T-helper 9 cell (primary cell): ENCODE measurements at regions not wholly inside any gene's neighbourhood (a gene's known extent, or its start where the extent isn't known, plus 50 kb on each side); places are given as distances from the start of the nearest gene placed in this dataset.
"Not testable (repeated sequence)": the region's sequence is repeated elsewhere in the genome, so short reads cannot be mapped to it uniquely, and the experiment has no call there.

Experiments used
- DNase-seq: peaks from one replicate; pipeline ENCODE4 v3.0.0-alpha.2; 2020

DNA sequence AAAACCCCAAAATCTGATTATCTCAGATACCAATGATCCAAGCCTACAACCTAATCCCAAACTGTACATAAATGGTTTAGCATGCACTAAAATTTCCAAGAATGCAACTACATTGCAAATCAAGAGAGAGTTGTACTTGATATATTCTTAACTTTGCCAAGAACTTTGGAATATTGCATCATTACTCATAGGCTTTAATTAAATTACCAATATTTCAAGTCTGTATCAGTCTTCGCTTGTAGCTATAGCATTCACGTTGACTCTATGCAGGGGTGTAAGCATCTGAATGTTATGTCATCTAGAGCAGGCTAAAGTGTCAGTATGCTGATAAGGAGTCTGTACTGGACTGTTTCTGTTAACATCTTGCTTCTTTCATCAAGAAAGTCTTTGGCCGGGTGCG, 56.3 kb downstream of the FOXI3 start:
- no peak for DNase-seq

DNA sequence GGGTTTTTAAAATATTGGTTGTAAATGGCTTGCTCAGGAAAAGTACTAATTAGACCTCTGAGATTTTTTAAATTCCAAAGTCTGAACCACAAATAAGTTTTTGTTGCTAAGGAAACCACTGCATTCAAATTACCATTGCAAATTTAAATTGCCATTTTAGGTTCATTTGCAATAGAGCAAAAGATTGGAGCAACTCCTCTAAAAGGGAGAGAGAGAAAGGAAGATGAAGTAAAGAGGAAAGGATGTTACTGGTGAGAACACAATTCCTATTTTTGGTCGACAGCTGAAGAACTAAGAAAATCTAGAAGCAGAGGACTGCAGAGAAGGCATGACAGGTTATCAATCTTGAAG, 74.9 kb downstream of the FOXI3 start:
- no peak for DNase-seq

DNA sequence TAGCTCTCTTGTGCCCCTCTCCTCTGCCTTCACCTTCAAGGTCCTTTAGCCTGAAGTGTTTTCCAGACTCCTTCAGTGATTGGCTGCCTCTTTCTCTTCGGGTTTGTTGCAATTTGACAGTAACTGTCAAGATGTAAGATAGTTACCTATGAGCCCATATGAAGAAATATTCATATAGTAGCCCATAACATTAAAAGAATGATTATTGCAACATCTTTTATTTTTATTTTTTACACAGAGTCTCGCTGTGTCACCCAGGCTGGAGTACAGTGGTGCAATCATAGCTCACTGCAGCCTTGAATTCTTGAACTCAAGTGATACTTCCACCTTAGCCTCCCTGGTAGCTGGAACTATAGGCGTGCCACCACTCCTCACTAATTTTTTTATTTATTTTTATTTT, 80.5 kb downstream of the FOXI3 start:
- no peak for DNase-seq

DNA sequence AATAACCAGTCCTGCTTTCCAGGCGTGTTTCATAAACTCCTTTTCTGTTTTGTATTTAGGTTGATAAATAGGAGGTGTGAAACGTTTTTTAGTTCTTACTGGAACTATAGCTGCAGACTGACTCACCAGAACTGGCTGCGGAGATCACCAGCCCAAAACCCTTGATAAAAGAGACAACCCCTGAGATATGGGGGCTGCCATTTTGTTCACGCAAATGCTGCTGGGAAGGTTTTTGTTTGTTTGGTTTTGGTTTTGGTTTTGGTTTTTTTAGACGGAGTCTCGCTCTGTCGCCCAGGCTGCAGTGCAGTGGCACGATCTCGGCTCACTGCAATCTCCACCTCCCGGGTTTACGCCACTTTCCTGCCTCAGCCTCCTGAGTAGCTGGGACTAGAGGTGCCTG, 87.1 kb downstream of the FOXI3 start:
- DNase-seq: not testable (repeated sequence)

DNA sequence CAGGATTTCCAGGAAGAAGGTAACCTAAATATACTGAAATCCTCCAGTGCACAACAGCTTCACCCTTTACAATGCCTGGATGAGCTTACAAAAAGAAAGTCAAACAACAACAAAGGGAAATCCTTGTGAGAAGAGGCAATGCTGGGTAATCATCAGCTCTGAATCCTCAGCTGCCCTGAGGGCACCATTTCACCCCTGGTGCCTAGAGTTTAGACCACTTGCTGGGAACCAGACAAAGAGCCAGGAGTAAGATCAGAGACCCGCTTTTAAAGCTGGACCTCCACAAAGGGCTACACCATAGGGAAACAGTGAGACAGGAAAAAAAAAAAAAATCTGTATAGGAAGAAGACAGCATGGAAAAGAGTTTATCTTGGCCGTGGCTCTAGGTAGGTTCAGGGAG, 97.0 kb downstream of the FOXI3 start:
- no peak for DNase-seq

DNA sequence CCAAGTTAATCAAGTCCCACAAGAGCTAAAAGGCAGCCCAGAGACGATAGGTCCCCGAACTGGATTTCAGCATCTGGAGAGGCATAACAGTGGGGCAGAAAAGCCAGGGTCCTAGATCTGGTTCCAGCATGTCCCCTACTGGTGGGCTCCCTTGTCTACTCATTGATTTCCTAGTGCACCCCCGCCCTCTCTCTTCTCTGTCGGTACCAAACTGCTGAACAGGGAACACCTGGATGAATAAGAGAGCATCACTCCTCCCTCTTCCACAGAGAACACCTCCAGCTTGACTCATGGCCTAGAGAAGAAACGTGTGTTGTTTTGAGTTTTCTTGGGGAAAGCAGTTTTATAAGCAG, 101.3 kb downstream of the FOXI3 start:
- no peak for DNase-seq

DNA sequence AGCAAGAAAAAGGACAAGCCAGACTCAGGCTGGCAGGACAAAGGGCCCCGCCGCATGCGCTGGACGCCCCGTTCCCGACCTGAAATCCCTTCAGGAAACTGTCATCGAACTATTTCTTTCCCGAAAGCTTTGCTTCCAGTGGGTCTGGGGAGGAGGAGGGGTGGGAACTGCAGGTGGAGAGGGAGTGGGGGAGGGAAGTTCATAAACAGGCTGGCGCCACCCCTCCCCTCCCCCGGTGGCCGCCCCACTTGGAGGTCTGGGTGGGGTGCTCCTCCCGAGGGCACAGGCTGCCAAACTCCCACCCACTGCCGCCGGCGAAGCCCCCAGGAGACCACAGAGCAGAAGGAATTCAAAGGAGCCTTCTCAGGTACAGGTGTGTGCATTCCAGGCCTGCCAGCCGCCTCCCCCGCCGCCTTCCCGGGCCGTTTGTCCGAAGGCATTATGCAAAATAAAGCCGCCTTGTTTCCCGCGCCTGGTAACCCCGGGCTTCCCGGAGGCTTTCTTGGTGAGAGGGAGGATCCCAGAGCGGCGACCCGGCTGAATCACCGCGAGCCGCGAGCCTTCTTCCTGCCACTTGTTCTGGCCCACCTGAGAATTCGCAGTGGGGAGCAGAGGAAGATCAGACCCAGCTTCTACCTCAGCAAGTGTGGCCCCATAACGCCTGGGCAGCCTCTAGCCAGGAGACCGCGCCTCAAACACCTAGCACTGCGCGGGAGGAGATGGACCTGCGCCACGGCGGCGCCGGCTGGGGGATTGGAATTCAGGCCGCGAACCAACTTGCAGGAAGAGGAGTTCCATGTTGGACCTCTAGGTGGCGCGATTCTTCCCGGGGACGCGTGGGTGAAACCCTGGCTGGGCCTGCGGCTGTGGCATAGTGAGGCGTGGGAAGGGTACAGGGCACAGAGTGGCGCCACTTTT, 101.9 kb downstream of the FOXI3 start:
- peak; percentile 56 for DNase-seq

DNA sequence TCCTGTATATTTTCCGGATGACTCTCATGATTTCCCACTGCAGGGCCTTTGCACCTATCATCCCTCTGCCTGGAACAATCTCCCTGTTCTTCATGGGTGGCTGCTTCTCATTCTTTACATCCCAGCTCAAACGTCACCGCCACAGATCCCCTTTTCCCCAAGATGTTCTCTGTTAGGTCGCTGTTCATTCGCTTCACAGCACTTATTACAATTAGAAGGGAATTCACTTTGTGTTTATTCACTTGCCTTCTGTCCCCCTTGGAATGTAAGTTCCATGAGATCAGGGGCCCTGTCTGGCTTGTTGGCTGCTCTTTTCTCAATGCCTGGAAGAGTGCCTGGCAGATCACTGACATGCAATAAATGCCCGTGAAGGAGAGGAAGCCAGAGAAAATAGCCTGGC, 106.7 kb downstream of the FOXI3 start:
- no peak for DNase-seq

DNA sequence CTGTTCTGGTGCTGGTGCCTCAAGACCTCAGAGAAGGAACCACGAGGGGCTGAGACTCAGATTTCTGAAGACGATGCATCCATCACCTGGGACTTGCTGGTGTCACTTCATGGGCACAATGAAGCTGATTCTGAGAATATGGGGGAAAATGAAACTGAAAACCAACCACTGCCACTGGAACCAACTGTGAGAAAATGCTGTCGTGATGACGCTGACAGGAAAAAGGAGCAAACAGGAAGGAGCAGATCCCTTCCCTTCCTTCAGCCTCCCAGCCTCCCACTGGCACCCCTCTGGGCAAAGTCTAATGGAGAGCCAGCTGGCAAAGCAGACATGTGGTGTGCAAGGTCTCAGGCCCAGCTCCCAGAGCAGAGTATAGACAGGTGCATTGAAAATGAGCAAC, 109.7 kb downstream of the FOXI3 start:
- DNase-seq: no peak

DNA sequence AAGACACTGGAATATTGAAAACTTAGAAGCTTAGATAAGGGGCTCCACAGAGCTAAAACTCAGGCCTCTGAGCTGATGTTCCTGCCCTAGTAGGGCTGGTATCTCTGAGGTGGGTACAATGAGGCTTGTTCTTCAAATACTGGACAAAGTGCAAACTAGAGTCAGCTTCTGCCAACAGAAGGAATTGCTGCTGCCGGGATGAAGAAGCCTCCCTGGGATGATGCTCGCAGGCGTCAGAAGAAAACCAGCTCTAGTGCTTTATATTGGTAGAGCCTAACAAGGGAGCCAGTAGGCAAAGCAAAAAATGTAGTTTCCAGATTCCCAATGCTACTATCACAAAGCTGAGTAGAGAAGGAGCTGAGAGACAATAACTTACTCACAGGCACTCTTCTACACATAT, 118.1 kb downstream of the FOXI3 start:
- no peak for DNase-seq

DNA sequence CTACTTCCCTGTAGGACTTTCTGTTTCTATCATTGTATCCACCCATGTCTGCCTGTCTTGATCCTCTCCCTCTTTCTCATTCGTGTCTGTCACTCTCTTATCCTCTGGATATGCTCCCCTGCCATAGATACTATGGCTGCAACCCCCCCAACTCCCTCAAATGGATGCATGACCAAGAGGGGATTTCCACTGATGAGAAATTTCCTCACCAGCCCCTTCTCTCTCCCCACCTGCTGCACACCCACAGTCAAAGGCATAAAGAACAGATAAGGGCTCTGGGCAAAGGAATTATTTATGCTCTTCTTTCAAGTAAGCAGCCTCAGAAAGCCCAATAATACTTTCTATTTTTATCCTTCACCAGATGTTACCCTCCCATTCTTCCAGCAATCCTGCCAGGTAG, 121.3 kb downstream of the FOXI3 start:
- DNase-seq: no peak

DNA sequence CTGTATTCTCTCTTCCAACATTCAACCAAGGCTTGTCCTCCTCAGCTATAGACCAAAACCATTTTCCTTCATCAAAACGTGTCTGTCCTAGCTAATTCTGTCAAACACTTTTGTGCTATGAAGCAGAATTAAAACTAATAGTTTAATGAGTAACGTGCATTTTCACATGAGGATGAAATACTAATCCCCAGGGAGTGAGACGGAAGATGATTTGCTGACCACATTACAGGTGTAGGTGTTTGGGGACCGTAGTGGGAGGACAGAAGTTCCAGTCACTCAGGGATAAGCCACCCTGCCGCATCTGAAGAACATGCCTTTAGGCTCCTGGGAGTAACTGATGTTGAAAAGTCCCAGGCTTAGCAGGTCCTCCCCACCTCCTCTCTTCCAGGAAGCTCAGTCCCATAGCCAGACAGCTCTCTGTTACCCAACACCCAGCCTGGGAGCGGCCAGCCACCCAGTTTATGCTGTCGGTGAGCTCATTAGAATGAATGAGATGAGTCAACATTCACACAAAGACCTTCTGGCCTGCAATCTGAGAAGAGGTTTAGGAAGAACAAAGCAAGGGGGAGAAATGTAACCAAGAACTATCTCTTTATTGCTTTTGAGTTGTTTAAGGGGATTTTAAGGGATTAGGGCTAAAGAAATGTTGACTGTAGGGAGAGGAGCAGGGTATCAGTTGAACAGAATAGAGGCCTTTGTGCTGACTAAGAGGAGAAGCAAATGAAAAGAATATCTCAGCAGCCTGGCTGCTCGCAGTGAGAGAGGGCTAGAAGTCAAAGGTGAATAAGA, 122.5 kb downstream of the FOXI3 start:
- no peak for DNase-seq

DNA sequence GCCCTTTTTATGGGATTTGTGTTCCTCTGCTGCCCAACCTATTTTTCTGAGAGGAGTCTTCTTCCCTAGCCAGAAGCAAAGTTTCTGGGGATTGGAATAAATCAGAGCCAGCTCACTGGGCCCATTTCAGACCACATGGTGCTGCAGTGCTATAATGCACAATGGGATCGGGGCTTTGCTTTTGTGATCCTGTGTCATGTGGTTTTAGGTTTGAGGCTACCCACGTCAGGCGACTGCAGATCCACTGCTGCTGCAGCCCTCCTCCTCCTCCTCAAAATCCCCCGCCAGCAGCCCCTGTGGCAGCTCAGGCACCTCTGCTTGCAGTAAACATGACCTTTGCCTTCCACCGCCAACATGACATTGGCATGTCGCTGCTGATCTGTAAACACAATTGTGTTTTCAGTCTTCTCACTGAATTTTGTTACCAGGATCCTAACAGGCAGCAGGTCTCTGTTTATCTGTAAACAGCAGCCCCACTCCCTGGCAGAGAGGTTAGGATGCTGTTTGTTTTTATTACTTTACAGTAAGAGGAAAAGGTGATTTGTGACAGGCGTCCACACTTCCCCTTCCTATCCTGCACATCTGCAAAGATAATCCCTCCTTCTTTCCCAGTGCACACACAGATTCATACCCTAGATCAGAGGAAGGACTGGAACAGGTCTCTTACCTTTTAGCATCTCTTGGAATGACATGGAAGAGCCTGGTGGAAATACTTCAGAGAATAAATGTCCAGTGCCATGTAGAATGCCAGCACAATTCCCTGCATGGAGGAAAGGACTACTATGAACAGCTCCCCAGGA, 130.8 kb downstream of the FOXI3 start:
- DNase-seq: no peak

DNA sequence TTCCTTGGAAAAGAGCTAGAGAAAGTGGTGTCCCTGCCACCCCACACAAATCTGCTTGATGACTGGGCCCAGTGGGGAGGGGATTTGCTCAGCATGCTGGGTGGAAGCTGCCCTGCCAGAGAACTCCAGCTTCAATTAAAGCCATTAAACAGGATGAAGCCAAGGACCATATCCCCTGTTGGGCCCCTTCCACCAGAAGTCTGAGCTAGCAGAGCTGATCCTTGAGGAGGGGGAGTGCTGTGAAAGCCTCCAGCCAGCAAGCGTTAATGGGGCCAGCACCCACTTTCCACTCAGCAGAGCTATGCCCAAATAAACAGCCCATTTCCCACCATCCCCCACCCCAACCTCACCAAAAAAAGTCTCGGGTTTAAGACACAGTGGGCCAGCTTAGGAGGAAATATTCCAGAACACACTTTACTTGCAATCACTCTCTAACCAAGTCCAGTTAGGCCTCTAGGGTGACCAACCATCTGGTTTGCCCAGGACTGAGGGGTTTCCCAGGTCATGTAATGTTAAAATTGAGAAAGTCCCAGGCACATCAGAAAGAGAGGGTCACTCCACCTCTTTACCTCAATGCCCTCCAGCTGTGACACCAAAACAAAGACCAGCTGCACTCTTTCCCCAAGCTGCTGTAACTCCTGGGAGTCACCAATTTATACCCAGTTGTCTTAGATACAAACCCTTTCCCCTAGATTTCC, 132.3 kb downstream of the FOXI3 start:
- DNase-seq: no peak

DNA sequence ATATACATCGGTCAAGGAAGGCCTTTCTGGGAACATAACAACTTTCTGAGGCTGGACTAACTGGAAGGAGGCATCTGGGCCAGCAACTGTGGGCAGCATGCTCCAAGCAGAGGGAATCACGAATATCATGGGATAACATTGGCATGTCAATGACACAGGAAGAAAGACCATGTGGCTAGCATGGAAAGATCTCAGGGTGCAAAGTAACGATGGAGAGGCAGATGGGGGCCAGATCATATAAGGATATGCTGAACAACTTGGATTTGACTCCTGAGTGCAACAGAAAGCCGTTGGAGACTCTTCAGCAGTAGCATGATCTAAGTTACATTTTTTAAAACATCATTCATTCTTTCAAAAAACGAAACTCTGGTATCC, 133.6 kb downstream of the FOXI3 start:
- DNase-seq: no peak

DNA sequence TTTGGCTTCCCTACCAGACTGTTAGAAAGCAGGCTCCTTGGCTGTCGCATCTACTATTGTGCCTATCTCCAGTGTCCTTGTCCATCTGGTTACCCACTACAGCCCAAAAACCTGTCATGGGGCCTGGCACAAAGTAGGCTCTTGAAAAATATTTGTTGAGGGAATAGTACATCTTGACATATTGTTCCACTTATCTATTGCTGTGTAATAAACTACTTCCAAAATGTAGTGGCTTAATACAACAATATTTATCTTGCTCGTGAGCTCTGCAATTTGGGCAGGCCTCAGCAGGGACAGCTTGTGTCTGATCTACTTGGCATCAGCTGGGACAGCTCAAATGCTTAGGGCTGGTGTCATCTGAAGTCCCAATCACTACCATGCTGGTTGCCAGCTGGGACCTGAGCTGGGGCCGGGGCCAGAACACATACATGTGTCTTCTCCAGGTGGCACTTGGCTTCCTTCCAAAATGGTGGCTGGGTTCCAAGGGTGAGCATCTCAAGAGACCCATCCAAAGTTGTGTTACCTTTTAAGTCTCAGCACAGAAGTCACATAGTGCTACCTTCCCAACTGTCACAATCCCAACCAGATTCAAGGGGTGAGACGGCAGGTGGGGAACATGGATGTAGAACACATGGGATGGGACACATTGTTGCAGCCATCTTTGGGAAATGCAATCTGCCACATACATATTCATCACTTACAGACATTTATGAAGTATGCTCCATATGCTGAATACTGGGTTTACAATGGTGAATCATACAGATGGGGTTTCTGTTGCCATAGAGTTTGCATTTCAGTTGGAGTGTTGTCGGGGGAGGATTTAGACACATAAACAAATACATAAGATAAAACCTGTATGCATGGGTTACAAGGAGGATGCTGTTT, 134.2 kb downstream of the FOXI3 start:
- no peak for DNase-seq

DNA sequence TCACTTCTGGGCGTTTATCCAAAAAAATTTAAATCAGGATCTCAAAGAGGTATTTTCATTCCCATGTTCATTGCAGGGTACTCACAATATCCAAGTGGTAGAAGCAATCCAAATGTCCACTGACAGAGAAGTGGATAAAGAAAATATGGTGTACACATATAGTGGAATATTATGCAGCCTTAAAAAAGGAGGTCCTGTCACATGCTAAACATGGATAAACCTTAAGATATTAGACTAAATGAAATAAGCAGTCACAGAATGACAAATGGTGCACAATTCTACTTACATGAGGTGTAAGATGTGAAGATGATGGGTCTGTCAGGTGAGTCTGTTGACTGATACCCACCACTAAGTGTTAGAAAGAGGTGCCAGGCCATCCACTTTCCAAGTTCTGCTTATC, 140.6 kb downstream of the THNSL2 start:
- no peak for DNase-seq

DNA sequence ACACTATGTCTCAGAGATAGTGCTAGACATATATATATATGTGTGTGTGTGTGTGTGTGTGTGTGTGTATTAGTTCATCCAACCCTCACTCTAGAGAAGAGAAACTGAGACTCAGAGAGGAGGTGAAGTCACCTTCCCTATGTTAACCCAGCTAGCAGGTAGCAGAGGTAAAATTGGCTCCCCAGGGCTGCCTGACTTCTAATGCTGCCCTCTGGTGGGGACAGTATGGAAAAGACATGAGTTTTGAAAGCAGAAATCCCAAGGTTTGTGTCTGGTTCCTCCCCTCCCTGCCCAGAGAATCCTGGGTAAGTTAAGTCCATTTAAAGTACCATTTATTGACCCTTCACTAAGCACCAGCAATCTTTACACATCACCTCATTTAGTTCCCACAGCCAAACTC, 137.7 kb downstream of the THNSL2 start:
- DNase-seq: no peak

DNA sequence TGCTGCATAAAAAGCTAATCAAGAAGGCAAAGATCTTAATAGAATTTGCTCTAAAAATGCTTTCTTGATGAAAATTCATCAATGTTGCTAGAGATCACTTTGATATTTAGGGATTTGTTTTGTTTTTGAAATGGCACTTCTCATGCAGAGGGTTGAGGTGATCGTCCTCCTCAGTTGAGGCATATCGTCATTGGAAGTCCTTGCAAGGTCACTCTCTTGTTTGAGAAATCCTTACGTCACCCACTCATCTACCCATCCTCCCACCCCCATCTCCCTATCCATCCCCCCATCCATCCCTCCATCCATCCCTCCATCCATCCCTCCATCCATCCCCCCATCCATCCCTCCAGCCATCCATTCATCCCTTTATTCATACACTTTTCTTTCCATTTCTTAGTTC, 133.7 kb downstream of the THNSL2 start:
- no peak for DNase-seq

DNA sequence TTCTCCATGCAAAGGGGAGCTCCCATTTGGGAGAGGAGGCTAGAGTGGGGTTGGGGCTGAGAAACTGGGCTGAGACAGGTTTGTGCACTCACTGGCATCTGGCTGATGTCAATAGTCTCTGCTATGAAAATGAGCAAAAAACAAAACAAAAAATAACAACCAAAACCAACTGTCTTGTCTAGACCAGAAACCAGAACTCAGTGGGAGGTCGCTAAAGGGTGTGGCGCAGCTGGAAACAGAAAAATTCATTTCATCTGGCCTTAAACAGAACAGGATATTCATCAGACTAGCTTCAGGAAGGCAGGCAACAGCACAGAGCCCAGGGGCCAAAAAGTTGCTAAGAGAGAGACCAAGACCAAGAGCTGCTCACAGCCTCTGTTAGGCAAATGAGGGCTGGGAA, 126.1 kb downstream of the THNSL2 start:
- no peak for DNase-seq

DNA sequence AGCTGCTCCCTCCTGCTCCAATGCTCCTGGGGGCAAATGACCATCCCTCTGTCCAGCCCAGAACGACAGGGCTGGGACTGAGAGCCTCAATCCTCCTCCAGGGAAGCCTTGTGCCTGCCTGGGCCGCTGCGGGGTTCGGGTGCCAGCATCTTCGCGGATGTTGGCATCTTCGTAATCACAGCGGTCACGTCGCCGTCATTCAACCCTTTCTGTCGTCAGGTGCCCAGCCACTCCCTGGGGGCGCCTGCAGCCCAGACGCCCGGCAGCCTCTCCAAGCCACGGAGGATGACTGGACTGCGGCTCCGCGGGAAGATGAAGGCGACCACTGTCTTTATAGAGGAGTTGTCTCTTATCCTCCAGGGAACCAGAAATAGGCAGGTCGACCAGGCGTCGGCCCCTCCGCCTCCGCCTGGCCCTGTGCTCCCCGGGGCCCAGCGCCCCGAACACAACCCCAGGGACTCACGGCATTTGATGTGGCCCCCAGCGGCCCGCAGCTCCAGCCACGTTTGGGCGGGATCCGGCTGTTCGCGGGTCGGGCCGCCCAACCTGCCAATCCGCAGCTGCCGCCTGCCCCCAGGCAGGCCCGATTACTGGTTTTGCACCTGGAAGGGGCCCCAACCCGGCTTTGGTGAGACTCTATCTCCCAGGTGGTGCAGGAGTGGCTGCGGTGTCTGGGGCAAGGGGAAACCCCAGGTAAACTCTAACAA, 113.9 kb downstream of the THNSL2 start:
- no peak for DNase-seq
